Ishikawa (cell line): ENCODE measurements at regions not wholly inside any gene's neighbourhood (a gene's known extent, or its start where the extent isn't known, plus 50 kb on each side); places are given as distances from the start of the nearest gene placed in this dataset.

Source experiments
- CEBPB ChIP-seq: IDR thresholded peaks from 2 replicates; pipeline ENCODE4 v1.6.1; 2012
- EGR1 ChIP-seq: IDR thresholded peaks from 2 replicates; pipeline ENCODE4 v1.6.1; 2012
- EP300 ChIP-seq: IDR thresholded peaks from 2 replicates; pipeline ENCODE4 v1.6.1; 2012; ENCODE audit warnings: borderline replicate concordance
- MAX ChIP-seq: IDR thresholded peaks from 2 replicates; pipeline ENCODE4 v1.6.1; 2012
- RAD21 ChIP-seq: IDR thresholded peaks from 2 replicates; pipeline ENCODE4 v1.6.1; 2012; ENCODE audit warnings: low read depth
- TAF1 ChIP-seq: IDR thresholded peaks from 2 replicates; pipeline ENCODE4 v1.6.1; 2012; ENCODE audit warnings: low read depth, mild to moderate bottlenecking
- TCF12 ChIP-seq: IDR thresholded peaks from 2 replicates; pipeline ENCODE4 v1.6.1; 2012; ENCODE audit warnings: low read depth
- USF1 ChIP-seq: IDR thresholded peaks from 2 replicates; pipeline ENCODE4 v1.6.1; 2012
- TF ChIP-seq, protein P1 (sequence below): IDR thresholded peaks from 2 replicates; pipeline ENCODE4 v1.6.1; 2012; ENCODE audit warnings: low read depth, mild to moderate bottlenecking

GRCh38 chr13:88729605-88730004 is 1058.4 kb downstream of the SLITRK5 start:
- TF ChIP-seq USF1 (no peak), TCF12 (no peak), MAX (no peak), RAD21 (no peak), EP300 (no peak), CEBPB (no peak), TAF1 (no peak), EGR1 (no peak)
- TF ChIP-seq, protein P1, sequence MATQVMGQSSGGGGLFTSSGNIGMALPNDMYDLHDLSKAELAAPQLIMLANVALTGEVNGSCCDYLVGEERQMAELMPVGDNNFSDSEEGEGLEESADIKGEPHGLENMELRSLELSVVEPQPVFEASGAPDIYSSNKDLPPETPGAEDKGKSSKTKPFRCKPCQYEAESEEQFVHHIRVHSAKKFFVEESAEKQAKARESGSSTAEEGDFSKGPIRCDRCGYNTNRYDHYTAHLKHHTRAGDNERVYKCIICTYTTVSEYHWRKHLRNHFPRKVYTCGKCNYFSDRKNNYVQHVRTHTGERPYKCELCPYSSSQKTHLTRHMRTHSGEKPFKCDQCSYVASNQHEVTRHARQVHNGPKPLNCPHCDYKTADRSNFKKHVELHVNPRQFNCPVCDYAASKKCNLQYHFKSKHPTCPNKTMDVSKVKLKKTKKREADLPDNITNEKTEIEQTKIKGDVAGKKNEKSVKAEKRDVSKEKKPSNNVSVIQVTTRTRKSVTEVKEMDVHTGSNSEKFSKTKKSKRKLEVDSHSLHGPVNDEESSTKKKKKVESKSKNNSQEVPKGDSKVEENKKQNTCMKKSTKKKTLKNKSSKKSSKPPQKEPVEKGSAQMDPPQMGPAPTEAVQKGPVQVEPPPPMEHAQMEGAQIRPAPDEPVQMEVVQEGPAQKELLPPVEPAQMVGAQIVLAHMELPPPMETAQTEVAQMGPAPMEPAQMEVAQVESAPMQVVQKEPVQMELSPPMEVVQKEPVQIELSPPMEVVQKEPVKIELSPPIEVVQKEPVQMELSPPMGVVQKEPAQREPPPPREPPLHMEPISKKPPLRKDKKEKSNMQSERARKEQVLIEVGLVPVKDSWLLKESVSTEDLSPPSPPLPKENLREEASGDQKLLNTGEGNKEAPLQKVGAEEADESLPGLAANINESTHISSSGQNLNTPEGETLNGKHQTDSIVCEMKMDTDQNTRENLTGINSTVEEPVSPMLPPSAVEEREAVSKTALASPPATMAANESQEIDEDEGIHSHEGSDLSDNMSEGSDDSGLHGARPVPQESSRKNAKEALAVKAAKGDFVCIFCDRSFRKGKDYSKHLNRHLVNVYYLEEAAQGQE, result no peak
